Activated CD4-positive, alpha-beta T cell treated with anti-CD3 and anti-CD28 coated beads, Interleukin-2, amount 50 U/mL, for 16 hours (primary cell): ENCODE measurements at regions not wholly inside any gene's neighbourhood (a gene's known extent, or its start where the extent isn't known, plus 50 kb on each side); places are given as distances from the start of the nearest gene placed in this dataset.

ENCODE experiments used
- DNase-seq: peaks from one replicate; pipeline ENCODE4 v3.0.0-alpha.2; 2020

DNA sequence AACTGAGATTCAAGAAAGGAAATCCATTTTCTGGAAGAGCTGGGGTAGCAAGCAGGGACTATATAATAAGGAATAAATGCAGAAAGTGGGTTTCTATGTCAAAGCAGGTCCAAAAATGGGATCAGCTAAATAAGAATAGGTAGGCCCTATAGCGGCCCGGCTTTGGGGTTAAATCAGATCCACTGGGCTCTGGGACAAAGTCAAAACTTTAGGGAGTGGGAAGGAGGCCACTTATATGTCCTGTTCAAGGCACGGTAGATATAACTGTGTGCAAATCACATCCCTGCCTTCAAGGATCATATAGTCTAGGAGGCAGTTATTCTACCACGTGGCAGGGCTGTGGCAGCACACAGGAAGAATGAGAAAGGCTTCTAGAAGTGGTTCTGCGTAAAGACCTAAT lies 191.4 kb upstream of the CDYL start:
- DNase-seq: no peak

DNA sequence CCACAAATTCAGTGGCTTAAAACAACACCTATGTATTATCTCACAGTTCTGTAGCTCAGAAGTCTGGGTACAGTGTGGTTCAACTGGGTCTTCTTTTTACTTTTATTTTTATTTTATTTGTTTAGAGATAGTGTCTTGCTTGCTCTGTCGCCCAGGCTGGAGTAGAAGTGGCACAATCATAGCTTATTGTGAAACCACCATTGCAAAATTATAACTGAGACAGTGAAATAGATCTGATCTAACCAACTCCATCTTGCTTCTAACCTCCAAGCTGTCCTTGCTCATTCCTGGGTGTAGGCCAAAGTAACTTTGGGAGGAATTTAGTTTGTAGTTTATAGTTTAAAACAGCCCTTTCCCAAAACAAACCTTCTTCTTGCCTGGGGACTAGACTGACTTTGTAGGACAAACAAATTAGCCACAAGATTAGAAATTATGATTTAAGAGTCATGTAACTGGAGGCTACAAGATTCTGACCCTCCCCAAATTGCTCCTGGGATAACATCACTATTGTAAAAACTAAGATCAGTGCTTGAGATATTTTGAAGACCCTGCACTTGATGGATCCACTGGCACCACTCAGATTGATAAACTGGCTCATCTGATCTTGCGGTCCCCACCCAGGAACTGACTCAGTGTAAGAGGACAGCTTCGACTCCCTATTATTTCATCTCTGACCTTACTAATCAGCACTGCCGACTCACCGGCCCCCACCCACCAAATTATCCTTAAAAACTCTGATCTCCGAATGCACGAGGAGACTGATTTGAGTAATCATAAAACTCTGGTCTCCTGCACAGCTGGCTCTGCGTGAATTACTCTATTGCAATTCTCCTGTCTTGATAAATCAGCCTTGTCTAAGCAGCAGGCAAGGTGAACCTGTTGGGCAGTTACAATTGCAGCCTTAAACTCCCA lies 193.4 kb upstream of the CDYL start:
- DNase-seq: no peak

DNA sequence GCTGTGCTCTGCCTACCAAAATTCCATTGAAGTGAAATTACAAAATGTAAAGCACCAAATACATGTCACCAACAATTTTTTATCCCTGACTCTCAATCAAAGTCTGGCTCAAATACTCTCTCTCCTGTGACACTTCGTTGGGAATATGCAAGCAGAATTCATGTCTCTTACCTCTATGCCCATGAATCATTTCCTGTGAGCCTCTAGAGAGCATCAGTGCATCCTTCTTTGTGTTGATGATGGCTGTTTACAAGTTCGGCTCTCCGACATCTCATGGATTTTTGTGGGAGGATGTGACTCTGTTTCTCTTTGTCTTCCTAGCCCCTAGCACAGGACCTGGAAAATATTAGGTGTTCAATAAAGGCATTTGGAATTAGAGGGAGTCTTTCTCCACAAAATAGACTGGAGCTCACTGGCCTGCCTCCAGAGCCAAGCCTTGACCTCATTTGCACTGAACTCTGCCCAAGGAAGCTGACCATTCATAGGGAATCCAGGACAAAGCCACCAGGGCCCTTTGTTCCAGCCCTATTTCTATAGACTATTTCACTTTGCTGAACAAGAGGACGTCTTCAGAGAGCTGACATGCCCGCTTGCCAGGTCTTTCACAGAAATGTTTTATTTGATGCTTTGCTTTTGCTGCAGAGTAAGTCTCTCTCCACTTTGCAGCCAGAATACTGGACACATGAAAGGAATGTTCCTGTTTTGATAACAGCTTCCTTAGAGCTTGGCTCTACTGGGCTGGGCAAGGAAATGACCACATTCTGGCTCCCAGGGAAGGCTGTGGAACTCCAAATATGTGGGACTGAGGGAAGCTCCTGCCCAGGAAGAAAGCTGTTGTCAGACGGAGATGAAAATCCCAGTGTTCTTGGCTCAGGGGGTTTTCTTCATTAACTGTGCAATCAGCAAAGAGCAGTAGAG lies 194.5 kb upstream of the CDYL start:
- no peak for DNase-seq

GRCh38 chr6:4580361-4580760 lies 195.8 kb upstream of the CDYL start:
- DNase-seq: no peak

- DNase-seq: no peak
These were observed 198.8 kb upstream of the CDYL start for GRCh38 chr6:4577406-4577805.

DNA sequence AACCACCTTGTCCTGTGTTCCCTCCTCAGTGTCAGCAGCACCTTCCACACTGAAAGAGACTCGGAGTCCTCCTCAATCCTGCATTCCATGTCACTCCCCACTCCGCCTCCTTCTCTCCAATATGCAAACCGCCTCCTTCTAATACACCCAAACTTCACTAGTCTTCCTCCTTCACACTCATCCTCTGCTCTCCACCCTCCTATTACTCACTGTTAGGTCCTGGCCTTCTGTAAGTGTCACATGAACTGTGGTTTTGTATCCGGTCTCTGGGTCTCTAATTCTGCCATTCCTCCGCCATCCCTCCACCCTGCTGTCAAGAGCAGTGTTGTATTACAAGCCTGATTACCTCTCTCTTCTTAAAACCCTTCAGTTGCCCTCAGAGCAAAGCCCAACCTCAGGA lies 200.5 kb upstream of the CDYL start:
- no peak for DNase-seq

DNA sequence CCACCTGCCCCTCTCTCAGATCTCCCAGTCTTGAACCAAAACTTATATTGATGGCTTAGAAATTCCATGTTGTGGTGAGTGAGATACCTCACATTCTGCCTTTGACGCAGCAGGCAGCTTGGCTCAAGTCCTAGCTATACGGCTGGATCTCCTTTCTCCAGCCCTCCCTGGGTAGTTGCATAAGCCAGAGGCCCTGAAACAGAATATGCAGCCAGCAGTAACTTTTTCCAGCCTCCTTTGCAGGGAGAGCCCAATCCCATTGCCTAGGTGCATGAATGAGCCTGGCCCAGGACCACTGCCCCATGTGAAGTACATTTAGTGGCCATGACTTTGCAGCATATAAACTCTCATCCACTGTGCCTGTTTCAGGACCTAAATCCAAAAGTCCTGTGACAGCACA lies 202.2 kb upstream of the CDYL start:
- DNase-seq: no peak

GRCh38 chr6:4571011-4571410 lies 205.2 kb upstream of the CDYL start:
- DNase-seq: no peak

DNA sequence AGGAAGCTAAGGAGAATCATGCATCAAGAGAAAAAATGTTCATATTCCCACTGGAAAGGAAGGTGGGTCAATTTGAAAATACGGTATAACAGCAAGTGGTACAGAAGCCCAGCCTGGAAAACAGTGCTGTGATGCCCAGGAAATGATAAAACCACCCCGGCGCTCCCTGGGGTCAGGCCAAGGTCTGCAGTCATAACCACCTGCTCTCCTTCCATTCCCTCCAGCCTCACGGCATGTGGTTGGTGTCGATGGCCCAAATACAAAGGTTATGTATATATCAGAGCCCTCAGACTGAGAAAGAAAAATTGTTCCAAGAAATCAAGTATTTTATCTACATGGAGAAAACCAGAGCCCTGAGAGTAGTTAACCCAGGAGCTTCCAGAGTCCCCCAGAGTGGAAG lies 208.1 kb upstream of the CDYL start:
- no peak for DNase-seq

DNA sequence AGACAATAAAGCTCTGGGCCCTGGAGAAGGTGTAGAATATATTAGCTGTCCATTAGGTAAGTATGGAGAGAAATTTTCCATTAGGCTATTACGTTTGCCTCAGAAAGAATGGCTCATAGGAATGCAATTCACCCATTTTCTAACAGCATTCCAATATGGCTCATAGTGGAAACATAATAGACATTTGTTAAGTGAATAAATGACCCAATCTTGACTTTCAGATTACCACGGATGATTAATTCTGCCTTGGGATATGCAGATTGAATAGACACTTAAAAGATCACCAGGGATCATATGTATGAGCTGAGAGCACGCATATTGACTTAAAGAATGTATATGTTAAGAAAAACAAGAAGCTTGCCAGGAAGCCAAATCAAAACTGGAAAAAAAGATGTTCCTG lies 209.1 kb upstream of the CDYL start:
- no peak for DNase-seq

- no peak for DNase-seq
These were observed 210.6 kb upstream of the CDYL start for GRCh38 chr6:4565301-4566250.

DNA sequence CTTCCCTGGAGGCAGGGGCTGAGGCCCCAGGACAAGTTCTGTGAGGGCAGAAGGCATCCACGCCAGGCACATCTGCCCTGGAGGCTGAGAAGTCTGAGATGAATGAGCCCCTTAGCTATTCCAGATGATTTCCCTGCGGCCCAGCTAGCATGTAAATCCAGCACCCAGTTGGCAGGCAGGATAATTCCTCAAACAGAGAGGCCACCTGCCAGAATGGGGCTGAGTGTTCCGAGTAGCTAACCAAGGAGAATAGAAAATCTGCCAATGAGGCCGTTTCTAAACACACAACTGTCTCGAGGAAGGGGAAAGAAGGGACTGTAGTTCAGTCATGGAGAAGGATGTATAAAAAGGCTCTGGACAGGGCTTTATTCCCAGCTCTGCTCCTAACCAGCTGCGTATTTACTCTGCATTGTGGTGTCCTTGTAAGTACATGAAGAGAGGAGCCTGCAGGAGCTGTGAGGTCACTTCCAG lies 211.4 kb upstream of the CDYL start:
- no peak for DNase-seq

DNA sequence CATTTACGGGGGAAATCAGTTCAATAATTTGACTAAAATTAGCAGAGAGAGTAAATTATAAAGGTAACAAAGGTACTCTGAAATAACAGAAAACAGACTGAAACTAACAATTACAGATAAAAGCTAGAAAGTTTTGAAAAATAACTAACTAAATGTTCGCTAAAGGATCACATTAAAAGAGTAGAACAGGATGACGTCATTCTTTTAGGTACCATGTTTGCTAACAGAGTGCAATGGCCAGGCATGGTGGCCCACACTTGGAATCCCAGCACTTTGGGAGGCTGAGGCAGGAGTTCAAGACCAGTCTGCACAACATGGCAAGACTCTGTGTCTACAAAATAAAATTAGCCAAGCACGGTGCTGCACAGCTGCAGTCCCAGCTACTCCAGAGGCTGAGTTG lies 212.3 kb upstream of the CDYL start:
- DNase-seq: no peak

DNA sequence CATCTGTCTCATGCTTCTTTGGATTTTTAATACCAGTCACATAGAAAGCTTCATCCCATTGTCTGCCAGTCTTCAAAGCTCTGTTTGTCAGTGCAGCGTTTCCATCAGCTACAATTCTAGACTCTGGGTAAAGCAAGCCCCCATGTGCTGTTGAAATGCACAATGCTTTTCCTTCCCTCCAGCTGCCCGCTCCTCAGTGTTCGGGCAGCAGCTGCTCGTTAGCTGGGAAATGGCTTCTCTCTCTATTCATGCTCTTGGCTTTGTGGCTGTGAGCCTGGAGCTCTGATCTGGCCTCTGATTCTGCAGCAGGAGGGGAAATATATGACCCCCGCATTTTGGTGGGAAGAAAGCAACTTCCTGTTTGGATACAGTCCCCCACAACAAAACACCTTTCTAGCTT lies 213.0 kb upstream of the CDYL start:
- DNase-seq: no peak

DNA sequence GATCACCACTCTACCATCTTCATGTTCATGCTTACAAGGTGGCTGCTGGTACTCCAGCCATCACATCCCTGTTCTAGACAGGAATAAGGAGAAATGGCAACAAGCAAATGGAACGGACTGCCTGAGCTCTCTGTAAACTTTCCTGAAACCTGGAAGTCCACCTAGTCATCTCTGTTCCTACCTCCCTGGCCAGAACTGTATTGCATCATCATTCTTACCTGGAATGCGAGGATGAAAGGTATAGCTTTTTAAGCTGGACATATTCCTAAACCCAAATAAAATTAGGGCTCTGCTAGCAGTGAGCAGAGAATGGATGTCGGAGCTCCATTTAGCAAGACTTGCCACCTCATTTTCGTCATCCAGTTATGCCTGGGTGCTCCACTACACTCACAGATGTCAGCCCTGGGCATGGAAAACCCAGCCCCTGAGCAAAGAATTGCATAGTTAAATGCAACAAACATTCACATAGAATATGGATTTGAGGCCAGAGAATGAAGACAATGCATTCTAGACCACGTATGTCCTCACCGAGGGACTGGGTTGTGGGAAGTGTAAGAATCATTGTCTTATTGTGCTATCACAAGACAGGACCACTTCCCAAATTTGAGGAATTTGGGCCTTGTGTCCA lies 214.3 kb upstream of the CDYL start:
- no peak for DNase-seq

GRCh38 chr6:4561078-4561435 lies 215.1 kb upstream of the CDYL start:
- no peak for DNase-seq

DNA sequence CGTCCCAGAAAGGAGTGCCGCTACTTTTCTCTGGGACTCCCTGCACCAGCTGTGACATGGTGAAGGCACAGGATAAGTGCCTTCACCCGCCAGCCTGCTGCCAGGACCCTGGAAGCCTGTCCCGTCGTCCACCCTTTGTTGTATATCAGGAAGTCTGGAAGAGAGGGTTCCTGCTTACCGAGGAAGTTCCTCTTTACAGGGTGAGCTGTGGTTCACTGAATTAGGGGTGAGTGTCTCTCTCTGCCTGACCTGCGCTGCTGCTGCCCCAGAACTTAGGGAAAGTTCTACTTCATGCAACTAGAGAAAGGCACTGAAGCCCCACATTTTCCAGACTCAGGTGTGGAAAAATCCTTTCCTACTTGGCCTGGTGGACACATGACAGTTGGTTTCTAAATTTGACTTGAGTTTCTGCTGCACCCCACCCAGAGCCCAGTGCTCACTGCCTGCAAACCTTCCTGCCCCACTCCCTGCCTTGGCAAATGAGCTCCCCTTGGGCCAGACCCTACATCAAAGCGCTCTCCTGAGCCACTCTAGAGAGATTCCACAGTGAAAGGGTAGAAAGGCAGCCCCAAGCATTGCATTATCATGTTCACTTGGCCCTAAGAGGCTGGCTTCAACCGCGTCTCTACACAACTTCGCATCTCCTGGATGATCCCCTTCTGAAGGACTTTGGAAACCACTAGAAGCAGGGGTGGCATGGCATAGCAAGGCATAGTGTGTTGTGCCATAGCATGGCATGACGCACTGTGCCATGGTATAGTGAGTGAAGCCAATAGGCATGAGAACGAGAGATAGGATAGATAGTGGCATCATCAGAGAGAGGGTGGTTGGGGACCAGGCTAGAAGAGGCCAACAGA lies 215.8 kb upstream of the CDYL start:
- DNase-seq: no peak

DNA sequence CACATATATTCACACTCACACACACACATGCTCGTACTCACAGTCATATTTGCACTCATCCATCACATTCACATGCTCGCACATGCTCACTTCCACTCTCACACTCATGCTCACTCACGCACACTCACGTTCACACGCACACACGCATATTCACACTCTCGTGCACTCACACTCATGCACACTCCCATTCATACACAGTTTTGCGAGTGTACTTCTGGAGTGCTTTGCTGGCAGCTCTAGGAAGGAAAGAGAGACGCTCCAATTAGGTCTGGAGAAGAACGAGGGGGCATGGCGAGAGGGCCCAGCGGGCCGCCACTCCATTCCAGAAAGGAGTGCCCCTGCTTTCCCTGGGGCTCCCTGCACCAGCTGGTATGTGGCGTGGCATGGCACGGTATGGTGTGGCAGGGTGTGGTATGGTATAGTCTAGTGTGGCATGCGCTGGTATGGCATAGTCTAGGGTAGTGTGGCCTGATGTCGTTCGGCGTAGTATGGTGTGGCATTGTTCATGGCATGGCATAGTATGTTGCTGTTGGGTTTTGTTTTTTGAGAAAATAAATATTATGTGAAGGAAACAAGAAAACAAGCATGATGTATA lies 216.8 kb upstream of the CDYL start:
- DNase-seq: no peak

- DNase-seq: no peak
These were observed 221.6 kb upstream of the CDYL start for GRCh38 chr6:4554645-4555044.

DNA sequence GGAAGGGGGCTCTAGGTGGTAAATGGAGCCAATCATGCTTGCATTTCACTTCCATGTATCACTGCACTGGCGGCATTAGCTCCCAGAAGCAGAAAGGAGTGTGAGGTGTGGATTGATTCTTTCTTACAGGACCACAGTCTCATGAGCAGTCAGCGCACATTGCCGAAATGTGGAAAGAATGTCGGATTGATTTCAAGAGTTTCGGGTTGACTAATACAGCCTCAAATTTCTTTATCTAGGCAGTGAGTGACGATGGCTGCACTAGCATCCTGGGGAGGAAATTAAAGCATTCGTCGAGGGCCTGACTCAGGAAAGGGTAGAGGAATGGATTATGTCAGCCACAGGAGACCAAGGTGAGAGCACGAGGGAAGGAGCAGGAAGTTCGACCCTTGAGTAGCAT lies 222.8 kb upstream of the CDYL start:
- DNase-seq: peak; percentile 74

DNA sequence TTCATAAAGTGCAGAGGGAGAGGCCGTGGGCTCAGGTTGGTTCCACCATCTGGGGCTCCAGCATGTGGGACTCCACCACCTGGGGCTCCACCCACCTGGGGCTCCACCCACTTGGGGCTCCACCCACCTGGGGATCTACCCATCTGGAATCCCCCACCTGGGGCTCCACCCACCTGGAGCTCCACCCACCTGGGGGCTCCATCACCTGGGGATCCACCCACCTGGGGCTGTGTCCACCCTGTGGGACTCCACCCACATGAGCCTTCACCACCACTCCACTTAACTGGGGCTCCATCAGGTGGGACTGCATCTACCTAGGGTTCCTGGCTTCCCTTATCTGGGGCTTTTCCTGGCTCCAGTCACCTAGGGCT lies 226.0 kb upstream of the CDYL start:
- no peak for DNase-seq
